ENCODE measurements at regions not wholly inside any gene's neighbourhood (a gene's known extent, or its start where the extent isn't known, plus 50 kb on each side); places are given as distances from the start of the nearest gene placed in this dataset.

DNA sequence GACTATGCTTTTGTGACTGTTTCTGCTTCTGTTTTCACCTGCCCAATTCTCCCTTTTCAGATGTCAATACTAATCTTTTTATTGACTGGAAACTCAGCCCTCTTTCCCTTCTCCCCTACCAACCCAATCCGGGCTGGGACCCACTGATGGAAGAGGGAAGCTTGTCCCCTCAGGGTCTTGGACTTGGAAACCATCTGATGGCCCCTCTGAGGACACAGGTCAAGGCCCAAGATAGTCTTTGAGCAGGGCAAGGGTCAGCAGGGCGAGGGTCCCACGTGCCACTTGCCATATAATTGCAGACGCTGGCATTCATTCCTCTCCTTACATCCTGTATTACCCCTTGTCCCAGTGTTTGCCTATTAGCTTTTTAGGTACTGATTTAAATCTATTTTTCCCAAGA, 678.2 kb upstream of the FANCL start:
- CTCF ChIA-PET = no interaction called here
- Mint-ChIP-seq H3K36me3 (ENCODE audit: low read depth) (no peaks in the 10 kb centered on the region), H3K4me3 (no peak overlapping the region), H3K9me3 (ENCODE audit: insufficient read depth) (no peaks in the 10 kb centered on the region), H3K27ac (no peak overlapping the region), H3K27me3 (ENCODE audit: low read depth) (no peaks in the 10 kb centered on the region), H3K4me1 (ENCODE audit: low read depth) (no peaks in the 10 kb centered on the region)
- POLR2A ChIA-PET = no interaction called here
- DNase-seq (no peak), ATAC-seq (no peak)

DNA sequence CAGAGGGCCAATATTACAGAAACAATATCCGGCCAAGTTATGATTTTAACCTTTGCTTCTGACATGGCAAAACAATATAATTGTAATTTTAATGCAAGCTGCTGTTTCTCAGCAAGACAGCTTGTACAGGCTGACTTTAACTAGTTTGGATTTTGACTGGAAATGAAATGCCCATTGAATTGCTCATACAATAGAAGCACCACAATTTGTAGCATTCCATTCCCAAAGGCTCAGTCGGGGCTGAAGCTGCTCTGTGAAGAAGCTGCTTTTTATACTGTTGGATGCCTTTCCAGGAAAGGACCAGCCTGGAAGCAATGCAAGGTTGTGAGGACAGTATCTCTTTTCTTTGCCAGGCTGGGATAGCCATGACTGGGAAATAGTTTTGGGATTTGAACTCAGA, 677.0 kb upstream of the FANCL start:
- CTCF ChIA-PET = no interaction called here
- H3K36me3 Mint-ChIP-seq (ENCODE audit: low read depth) = no peaks in the 10 kb centered on the region

DNA sequence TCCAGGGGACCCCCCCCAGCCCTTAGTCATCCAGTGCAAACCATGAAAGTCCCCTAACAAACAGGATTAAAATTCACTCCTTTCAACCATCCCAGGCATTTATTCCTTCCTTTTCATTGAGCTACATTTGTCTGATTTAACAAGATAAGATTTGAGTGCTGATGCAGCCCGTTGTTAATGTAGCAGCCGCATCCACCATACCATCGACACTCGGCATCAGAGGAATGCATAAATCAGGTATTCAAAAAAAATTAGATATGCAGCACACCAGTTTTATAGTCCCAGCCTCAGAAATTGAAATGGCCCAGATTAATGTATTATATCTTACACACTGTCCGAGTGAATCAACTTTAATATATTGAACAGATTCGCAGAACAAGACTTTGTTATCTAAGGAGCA, 676.5 kb upstream of the FANCL start:
- ChIA-PET POLR2A (no interaction called here), CTCF (no interaction called here)
- no peak for ATAC-seq
- Mint-ChIP-seq H3K4me3 (no peak overlapping the region), H3K27ac (no peak overlapping the region), H3K4me1 (ENCODE audit: low read depth) (no peaks in the 10 kb centered on the region), H3K9me3 (ENCODE audit: insufficient read depth) (no peaks in the 10 kb centered on the region), H3K36me3 (ENCODE audit: low read depth) (no peaks in the 10 kb centered on the region), H3K27me3 (ENCODE audit: low read depth) (no peaks in the 10 kb centered on the region)
- DNase-seq = no peak

More for the DNA sequence above, 677.0 kb upstream of the FANCL start:
- Mint-ChIP-seq H3K4me1 (ENCODE audit: low read depth) (no peaks in the 10 kb centered on the region), H3K4me3 (no peak overlapping the region), H3K27ac (no peak overlapping the region), H3K9me3 (ENCODE audit: insufficient read depth) (no peaks in the 10 kb centered on the region), H3K27me3 (ENCODE audit: low read depth) (no peaks in the 10 kb centered on the region)
- DNase-seq = no peak
- POLR2A ChIA-PET = no interaction called here
- ATAC-seq = no peak

DNA sequence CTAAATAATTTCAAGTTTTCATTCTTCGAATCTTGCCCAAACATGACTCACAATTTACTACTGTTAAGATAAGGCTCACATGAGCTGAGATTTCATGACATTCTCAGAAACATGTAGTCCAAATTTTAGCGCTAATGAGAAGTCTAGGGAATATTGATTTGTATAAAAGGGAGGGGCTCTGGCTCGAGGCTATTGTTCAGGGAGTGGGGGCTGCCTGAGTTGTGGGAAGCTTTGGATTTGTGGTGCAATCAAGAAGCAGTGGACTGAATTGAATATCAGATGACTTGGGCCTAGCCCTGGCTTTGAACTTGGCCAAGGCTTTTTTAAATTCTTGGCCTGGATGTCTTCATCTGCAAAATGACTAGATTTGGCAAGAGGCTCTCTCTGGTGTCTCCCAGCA, 674.9 kb upstream of the FANCL start:
- no peak for ATAC-seq
- Mint-ChIP-seq H3K4me1 (ENCODE audit: low read depth) (no peaks in the 10 kb centered on the region), H3K27ac (no peak overlapping the region), H3K9me3 (ENCODE audit: insufficient read depth) (no peaks in the 10 kb centered on the region), H3K27me3 (ENCODE audit: low read depth) (no peaks in the 10 kb centered on the region), H3K36me3 (ENCODE audit: low read depth) (no peaks in the 10 kb centered on the region), H3K4me3 (no peak overlapping the region)
- DNase-seq = no peak
- ChIA-PET POLR2A (no interaction called here), CTCF (no interaction called here)

DNA sequence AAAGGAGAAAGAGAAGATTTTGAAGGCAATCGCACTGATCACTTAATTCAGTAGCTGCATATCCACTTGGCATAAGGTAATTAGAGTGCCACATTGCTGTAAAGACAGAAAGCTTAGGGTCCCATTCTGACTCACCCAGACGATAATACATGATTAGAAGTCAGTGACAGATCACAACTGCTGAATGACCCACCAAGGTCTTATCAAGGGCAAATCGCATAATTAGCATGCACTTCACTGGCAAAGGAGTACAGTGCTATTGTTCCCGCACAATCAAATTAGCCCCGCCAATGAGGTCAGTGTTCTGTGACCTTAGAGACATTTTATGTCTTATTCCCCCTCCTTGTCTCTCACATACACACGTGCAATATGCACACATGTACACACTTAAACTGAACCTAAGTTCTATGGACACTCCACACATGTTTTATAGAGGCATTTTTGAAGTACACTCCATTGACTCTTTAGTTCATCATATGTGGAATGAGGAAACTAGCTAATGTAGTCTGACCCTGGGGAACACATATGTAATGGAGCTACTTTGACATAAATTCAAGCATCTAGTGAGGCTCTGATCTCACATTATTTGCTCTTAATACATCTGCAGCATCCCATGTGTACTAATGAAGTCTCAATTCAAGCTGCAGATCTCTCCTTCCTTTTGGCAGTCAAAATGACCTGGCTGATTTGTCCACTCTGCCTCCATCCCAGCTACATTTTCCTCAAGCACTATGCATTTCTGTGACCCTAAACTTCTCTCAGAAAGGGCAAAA, 673.8 kb upstream of the FANCL start:
- Mint-ChIP-seq H3K27ac (no peak overlapping the region), H3K4me1 (ENCODE audit: low read depth) (no peaks in the 10 kb centered on the region), H3K9me3 (ENCODE audit: insufficient read depth) (no peaks in the 10 kb centered on the region), H3K27me3 (ENCODE audit: low read depth) (no peaks in the 10 kb centered on the region), H3K4me3 (no peak overlapping the region), H3K36me3 (ENCODE audit: low read depth) (no peaks in the 10 kb centered on the region)
- POLR2A ChIA-PET = no interaction called here
- ATAC-seq = no peak
- CTCF ChIA-PET = interaction anchor here (0.6 kb wide), 1 partner anchor 152 kb away, joined by 3 read pairs; no protein-coding TSS in a partner anchor
- no peak for DNase-seq

DNA sequence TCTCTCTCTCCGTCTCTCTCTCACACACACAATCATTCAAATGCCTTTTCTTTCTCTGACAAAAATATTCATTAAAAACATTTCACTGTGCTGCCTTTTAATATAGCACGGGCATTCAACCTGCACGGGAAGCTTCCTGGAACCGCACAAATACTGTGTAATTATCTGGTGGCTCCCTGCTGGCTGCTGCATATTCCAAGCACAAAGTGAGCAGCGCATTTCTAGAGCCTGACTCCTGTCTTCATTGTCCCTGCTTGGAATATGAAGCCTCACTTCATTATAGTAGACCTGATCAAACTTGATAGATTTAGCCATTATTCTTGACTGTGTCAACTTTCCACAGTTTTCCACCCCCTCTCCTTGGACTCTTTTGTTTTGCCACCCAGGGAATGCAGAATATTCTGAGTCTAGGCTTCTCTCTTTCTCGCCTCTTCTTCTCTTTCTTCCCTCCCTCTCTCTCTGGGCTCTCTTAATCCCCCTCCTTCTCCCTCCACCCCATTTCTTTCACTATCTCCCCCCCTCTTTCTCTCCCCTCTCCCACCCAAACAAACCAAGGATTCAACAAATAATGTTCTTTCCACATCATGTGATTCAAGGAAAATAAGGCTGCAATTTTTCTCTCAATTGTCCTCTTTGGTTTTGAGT, 672.1 kb upstream of the FANCL start:
- POLR2A ChIA-PET = no interaction called here
- CTCF ChIA-PET = no interaction called here
- no peak for ATAC-seq
- Mint-ChIP-seq H3K9me3 (ENCODE audit: insufficient read depth) (no peaks in the 10 kb centered on the region), H3K4me3 (no peak overlapping the region), H3K36me3 (ENCODE audit: low read depth) (no peaks in the 10 kb centered on the region), H3K4me1 (ENCODE audit: low read depth) (no peaks in the 10 kb centered on the region), H3K27ac (no peak overlapping the region), H3K27me3 (ENCODE audit: low read depth) (no peaks in the 10 kb centered on the region)
- no peak for DNase-seq

DNA sequence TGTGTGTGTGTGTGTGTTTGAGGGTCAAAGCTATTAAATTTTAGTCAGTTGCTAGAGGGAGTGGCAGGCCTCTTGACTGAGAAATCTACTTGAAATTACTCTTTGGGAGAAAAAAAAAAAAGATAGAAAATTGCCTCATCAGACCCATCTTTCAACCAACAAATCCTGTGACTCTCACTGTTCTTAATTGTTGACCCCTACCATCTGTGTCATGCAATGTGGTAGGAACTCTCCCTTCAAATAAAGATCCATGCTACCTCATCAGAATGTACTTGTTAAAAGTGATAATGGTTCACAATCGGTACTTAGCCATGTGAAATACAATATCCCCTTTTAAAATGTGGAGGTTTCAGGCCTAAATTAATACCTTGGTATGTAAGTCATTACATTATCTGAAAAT, 670.8 kb upstream of the FANCL start:
- no peak overlapping the region for H3K27ac Mint-ChIP-seq
- no peak for DNase-seq
- H3K4me1 Mint-ChIP-seq (ENCODE audit: low read depth) = no peaks in the 10 kb centered on the region
- no peak for ATAC-seq
- CTCF ChIA-PET = no interaction called here
- no peaks in the 10 kb centered on the region for H3K9me3 Mint-ChIP-seq (ENCODE audit: insufficient read depth)
- H3K27me3 Mint-ChIP-seq (ENCODE audit: low read depth) = no peaks in the 10 kb centered on the region
- POLR2A ChIA-PET = no interaction called here
- no peaks in the 10 kb centered on the region for H3K36me3 Mint-ChIP-seq (ENCODE audit: low read depth)
- no peak overlapping the region for H3K4me3 Mint-ChIP-seq

DNA sequence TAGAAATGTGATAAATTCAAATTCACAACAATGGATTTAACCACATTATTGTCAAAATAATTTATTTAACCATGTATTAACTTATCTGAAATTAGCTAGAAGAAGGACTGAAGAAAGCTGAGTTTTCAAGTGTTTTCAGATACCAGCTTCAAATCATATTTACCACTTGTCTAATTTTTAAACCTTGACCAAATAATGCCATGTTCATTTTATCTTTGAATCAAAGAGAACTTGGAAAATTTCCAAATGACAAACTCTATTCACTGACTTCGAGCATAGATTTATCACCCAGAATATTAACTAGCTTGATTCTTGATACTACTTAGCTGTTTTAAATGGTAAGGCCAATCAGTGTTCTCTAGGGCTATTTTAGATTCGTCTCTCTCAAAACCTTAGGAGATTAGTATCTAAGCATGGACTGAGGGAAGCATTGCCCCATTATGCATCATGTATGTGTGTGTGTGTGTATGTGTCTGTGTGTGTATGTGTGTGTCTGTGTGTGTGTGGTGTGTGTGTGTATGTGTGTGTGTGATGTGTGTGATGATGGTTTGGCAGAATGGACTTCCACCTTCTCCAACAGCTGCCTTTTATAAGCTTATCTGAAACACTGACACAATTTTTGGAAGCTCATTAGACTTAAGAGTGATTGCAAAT, 667.5 kb upstream of the FANCL start:
- CTCF ChIA-PET = no interaction called here
- POLR2A ChIA-PET = no interaction called here

DNA sequence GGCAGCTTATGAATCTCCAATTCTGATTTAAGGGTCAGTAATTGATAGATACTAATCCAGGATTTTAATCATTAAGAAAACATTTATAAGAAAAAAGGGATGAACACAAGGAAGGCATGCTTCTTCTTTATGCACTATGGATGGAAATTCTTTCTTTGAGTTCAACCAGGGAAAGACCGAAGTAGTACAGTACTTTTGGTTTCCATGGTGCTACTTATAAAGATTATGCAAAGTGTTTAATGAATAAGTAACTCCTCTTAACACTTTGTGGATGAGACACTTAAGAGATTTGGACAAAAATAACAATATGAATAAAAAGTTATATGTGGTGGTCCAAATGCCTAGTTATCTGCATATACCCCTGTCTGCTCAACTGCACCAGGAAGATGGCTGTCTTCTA, 666.5 kb upstream of the FANCL start:
- no peaks in the 10 kb centered on the region for H3K9me3 Mint-ChIP-seq (ENCODE audit: insufficient read depth)
- H3K27ac Mint-ChIP-seq = no peak overlapping the region
- H3K4me3 Mint-ChIP-seq = no peak overlapping the region
- no peaks in the 10 kb centered on the region for H3K4me1 Mint-ChIP-seq (ENCODE audit: low read depth)
- H3K27me3 Mint-ChIP-seq (ENCODE audit: low read depth) = no peaks in the 10 kb centered on the region
- H3K36me3 Mint-ChIP-seq (ENCODE audit: low read depth) = no peaks in the 10 kb centered on the region
- no peak for ATAC-seq
- CTCF ChIA-PET = no interaction called here
- POLR2A ChIA-PET = no interaction called here
- no peak for DNase-seq

More for the DNA sequence above, 667.5 kb upstream of the FANCL start:
- Mint-ChIP-seq H3K4me3 (no peak overlapping the region), H3K4me1 (ENCODE audit: low read depth) (no peaks in the 10 kb centered on the region), H3K9me3 (ENCODE audit: insufficient read depth) (no peaks in the 10 kb centered on the region), H3K27ac (no peak overlapping the region), H3K27me3 (ENCODE audit: low read depth) (no peaks in the 10 kb centered on the region), H3K36me3 (ENCODE audit: low read depth) (no peaks in the 10 kb centered on the region)
- no peak for ATAC-seq
- no peak for DNase-seq

DNA sequence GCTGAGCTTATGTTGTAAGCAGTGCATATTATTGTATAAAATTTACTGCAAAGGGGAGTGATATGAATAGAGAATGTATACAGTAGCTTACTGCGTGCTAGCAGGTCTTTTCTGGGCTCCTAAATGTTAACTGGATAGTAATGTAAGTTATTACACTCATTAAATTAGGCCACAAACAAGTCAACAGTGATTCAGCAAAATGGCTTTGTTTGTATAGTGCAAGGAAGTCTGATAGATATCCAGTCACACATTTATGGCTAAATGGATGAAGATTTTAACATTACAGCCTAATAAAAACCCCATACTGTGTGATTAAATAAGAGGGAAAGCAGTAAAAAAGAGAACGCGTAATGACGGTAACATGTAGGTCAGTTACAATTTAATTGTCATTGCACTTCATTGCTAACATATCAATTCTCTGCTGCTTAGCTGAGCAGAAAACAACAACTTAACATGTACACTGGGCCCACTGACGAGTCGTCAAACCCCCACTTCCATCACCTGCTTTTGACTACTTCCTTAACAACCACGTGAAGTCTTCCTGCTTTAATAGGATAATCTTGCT, 665.0 kb upstream of the FANCL start:
- CTCF ChIA-PET = no interaction called here
- POLR2A ChIA-PET = no interaction called here
- H3K27me3 Mint-ChIP-seq (ENCODE audit: low read depth) = no peaks in the 10 kb centered on the region
- no peak overlapping the region for H3K4me3 Mint-ChIP-seq
- ATAC-seq = no peak
- H3K36me3 Mint-ChIP-seq (ENCODE audit: low read depth) = no peaks in the 10 kb centered on the region
- H3K4me1 Mint-ChIP-seq (ENCODE audit: low read depth) = no peaks in the 10 kb centered on the region
- DNase-seq = no peak
- no peak overlapping the region for H3K27ac Mint-ChIP-seq
- no peaks in the 10 kb centered on the region for H3K9me3 Mint-ChIP-seq (ENCODE audit: insufficient read depth)

DNA sequence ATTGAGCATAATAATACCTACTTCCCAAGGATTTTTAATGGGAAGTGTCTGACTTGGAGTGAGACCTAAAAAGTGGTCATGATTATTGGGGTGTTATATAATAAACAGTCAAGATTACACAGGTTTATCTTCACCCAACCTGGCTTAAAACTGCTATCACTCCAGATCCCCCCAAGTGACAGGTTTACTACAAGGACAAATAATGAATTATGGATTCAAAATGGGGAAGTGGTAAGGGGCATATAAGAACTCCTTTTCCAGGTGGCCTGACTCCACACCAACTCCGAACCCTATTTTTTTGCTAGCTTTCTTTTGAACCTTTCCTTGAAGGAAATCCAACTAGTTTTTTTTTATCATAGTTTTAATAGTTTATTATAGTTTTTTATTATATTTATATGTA, 663.0 kb upstream of the FANCL start:
- DNase-seq = no peak
- Mint-ChIP-seq H3K36me3 (ENCODE audit: low read depth) (no peaks in the 10 kb centered on the region), H3K27ac (no peak overlapping the region), H3K9me3 (ENCODE audit: insufficient read depth) (no peaks in the 10 kb centered on the region), H3K4me3 (no peak overlapping the region), H3K27me3 (ENCODE audit: low read depth) (no peaks in the 10 kb centered on the region), H3K4me1 (ENCODE audit: low read depth) (no peaks in the 10 kb centered on the region)
- no peak for ATAC-seq
- ChIA-PET POLR2A (no interaction called here), CTCF (no interaction called here)

DNA sequence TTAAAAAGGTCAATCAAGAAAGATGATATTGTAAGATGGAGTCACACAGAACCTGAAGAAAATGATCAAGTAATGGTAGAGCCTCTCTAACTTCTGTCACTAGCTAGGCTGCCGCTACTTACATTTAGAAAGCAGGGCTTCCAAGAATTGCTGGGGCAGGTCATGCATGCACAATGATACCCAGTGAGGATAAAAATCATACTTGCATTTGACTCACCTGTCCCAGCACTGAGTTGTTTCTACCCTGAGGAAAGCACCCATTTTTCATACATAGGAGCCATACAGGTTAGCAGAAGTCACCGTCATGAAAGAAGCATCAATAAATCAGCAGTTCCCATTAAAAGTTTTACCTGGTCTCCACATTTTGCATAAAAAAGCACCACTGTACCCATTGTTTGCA, 662.3 kb upstream of the FANCL start:
- ATAC-seq = no peak
- CTCF ChIA-PET = no interaction called here

More for the DNA sequence above, 662.3 kb upstream of the FANCL start:
- Mint-ChIP-seq H3K9me3 (ENCODE audit: insufficient read depth) (no peaks in the 10 kb centered on the region), H3K27ac (no peak overlapping the region), H3K36me3 (ENCODE audit: low read depth) (no peaks in the 10 kb centered on the region), H3K4me1 (ENCODE audit: low read depth) (no peaks in the 10 kb centered on the region), H3K27me3 (ENCODE audit: low read depth) (no peaks in the 10 kb centered on the region), H3K4me3 (no peak overlapping the region)
- POLR2A ChIA-PET = no interaction called here
- DNase-seq = no peak

Data from activated CD8-positive, alpha-beta T cell treated with anti-CD3 and anti-CD28 coated beads, Interleukin-2, amount 10 ng/mL, durations not matched to agents 7 days and 5 days (primary cell).